GM20000 (cell line): ENCODE measurements at regions not wholly inside any gene's neighbourhood (a gene's known extent, or its start where the extent isn't known, plus 50 kb on each side); places are given as distances from the start of the nearest gene placed in this dataset.

Experiments
- DNase-seq: peaks from one replicate; pipeline ENCODE4 v3.0.0; 2012; ENCODE audit warnings: low spot score
- CTCF ChIP-seq: IDR thresholded peaks from 2 replicates; pipeline ENCODE4 v1.5.1; 2012; ENCODE audit warnings: mild to moderate bottlenecking, control low read depth; ENCODE audit errors: extremely low read depth, missing control alignments

- no peak for TF ChIP-seq CTCF
Measured at GRCh38 chr1:22222723-22223122, 79.8 kb upstream of the WNT4 start.

GRCh38 chr1:22223176-22223575 lies 80.3 kb upstream of the WNT4 start:
- no peak for TF ChIP-seq CTCF
- DNase-seq = no peak

More at GRCh38 chr1:22222723-22223122, 79.8 kb upstream of the WNT4 start:
- DNase-seq = no peak

- no peak for TF ChIP-seq CTCF
Measured at GRCh38 chr1:22224091-22224490, 81.2 kb upstream of the WNT4 start.

GRCh38 chr1:22224631-22225030 lies 81.7 kb upstream of the WNT4 start:
- no peak for TF ChIP-seq CTCF

More at GRCh38 chr1:22224091-22224490, 81.2 kb upstream of the WNT4 start:
- DNase-seq = no peak

GRCh38 chr1:22225858-22226589 lies 83.1 kb upstream of the WNT4 start:
- no peak for DNase-seq
- no peak for TF ChIP-seq CTCF

More at GRCh38 chr1:22224631-22225030, 81.7 kb upstream of the WNT4 start:
- no peak for DNase-seq

GRCh38 chr1:22228074-22228473 lies 85.2 kb upstream of the WNT4 start:
- DNase-seq = no peak
- TF ChIP-seq CTCF = no peak

GRCh38 chr1:22228505-22228911 lies 85.6 kb upstream of the WNT4 start:
- DNase-seq = no peak

More at GRCh38 chr1:22228505-22228911, 85.6 kb upstream of the WNT4 start:
- no peak for TF ChIP-seq CTCF
